ENCODE measurements at regions not wholly inside any gene's neighbourhood (a gene's known extent, or its start where the extent isn't known, plus 50 kb on each side); places are given as distances from the start of the nearest gene placed in this dataset.

- no peak for DNase-seq
- TF ChIP-seq CTCF (IDR thresholded peaks at IDR 0.05; ENCODE audit: low read depth, low read length) = no peak
- H3K27me3 ChIP-seq (ENCODE audit: insufficient read depth, low read depth, severe bottlenecking) = no peaks in the 10 kb centered on the region
Observed at GRCh38 chr16:56063111-56063510, 128.2 kb upstream of the GNAO1 start.

DNA sequence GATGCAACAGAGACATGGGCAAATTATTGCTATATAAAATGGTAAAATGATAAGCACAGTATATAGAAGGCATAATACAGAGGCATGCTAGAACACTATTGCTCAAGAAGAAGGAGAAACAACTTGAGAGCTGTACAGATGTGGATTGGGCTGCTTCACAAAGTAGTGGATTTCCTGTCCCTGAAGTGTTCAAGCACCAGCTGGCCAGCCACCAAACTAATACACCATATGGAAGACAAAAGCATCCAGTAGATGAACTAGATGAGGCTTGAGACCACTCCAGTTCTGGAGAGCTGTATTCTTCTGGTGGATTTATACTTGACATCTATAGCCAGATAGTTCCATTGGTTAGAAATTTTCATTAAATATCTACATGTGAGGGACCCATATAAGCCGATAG is 134.1 kb upstream of the GNAO1 start:
- no peak overlapping the region for H3K4me3 ChIP-seq (ENCODE audit: low read depth, low read length)
- no peaks in the 10 kb centered on the region for H3K9me3 ChIP-seq (ENCODE audit: severe bottlenecking)
- H3K36me3 ChIP-seq = no peaks in the 10 kb centered on the region
- no peak for DNase-seq
- no peak overlapping the region for H3K27ac ChIP-seq
- H3K27me3 ChIP-seq (ENCODE audit: insufficient read depth, low read depth, severe bottlenecking) = no peaks in the 10 kb centered on the region
- no peak for TF ChIP-seq CTCF (IDR thresholded peaks at IDR 0.05; ENCODE audit: low read depth, low read length)

More at GRCh38 chr16:56063111-56063510, 128.2 kb upstream of the GNAO1 start:
- Histone ChIP-seq H3K36me3 (no peaks in the 10 kb centered on the region), H3K27ac (no peak overlapping the region), H3K4me3 (ENCODE audit: low read depth, low read length) (no peak overlapping the region), H3K9me3 (ENCODE audit: severe bottlenecking) (no peaks in the 10 kb centered on the region)

- TF ChIP-seq CTCF (IDR thresholded peaks at IDR 0.05; ENCODE audit: low read depth, low read length) = no peak
- no peaks in the 10 kb centered on the region for H3K9me3 ChIP-seq (ENCODE audit: severe bottlenecking)
- no peak overlapping the region for H3K4me3 ChIP-seq (ENCODE audit: low read depth, low read length)
- no peaks in the 10 kb centered on the region for H3K27me3 ChIP-seq (ENCODE audit: insufficient read depth, low read depth, severe bottlenecking)
- DNase-seq = no peak
- H3K27ac ChIP-seq = no peak overlapping the region
- H3K36me3 ChIP-seq = no peaks in the 10 kb centered on the region
Observed at GRCh38 chr16:56050916-56051315, 140.4 kb upstream of the GNAO1 start.

DNA sequence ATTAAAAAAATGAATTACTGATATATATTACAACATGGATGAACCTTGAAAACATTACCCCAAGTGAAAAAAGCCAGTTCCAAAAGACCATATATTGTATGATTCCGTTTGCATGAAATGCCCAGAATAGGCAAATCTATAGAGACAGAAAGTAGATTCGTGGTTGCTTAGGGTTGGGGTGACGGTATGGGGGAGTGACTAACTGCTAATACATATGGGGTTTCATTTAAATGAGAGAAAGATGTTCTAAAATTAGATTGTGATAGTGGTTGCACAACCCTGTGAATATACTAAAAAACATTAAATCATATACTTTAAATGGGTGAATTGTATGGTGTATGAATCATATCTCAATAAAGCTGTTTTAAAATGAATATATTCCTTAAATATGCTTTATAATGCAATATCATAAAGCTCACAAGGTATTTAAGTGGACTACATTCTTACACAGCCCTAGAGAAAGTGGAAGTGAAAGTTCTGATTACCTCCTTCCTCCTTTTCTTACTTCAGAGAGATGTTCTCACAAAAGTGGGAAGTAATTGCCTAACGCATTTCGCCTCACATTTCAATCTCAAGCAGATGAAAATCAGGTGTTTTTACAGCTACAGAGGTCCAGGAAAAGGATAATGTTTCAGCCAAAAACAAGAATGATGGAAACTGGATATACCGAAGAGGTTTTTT is 142.7 kb upstream of the GNAO1 start:
- Histone ChIP-seq H3K27me3 (ENCODE audit: insufficient read depth, low read depth, severe bottlenecking) (no peaks in the 10 kb centered on the region), H3K9me3 (ENCODE audit: severe bottlenecking) (no peaks in the 10 kb centered on the region), H3K36me3 (no peaks in the 10 kb centered on the region), H3K4me3 (ENCODE audit: low read depth, low read length) (no peak overlapping the region), H3K27ac (no peak overlapping the region)
- no peak for TF ChIP-seq CTCF (IDR thresholded peaks at IDR 0.05; ENCODE audit: low read depth, low read length)
- no peak for DNase-seq

GRCh38 chr16:56047307-56048234 is 143.7 kb upstream of the GNAO1 start:
- TF ChIP-seq CTCF (IDR thresholded peaks at IDR 0.05; ENCODE audit: low read depth, low read length) = no peak
- Histone ChIP-seq H3K9me3 (ENCODE audit: severe bottlenecking) (no peaks in the 10 kb centered on the region), H3K4me3 (ENCODE audit: low read depth, low read length) (no peak overlapping the region), H3K27ac (no peak overlapping the region), H3K27me3 (ENCODE audit: insufficient read depth, low read depth, severe bottlenecking) (no peaks in the 10 kb centered on the region), H3K36me3 (no peaks in the 10 kb centered on the region)
- DNase-seq = no peak
